HG03196 (cell line): ENCODE measurements at regions not wholly inside any gene's neighbourhood (a gene's known extent, or its start where the extent isn't known, plus 50 kb on each side); places are given as distances from the start of the nearest gene placed in this dataset.
"Not testable (repeated sequence)": the region's sequence is repeated elsewhere in the genome, so short reads cannot be mapped to it uniquely, and the experiment has no call there.

Source experiments
- ATAC-seq: cut with Tn5 transposase; IDR thresholded peaks from one replicate; pipeline ENCODE4 v1.9.1; 2021; ENCODE audit not compliant: unreplicated experiment

DNA sequence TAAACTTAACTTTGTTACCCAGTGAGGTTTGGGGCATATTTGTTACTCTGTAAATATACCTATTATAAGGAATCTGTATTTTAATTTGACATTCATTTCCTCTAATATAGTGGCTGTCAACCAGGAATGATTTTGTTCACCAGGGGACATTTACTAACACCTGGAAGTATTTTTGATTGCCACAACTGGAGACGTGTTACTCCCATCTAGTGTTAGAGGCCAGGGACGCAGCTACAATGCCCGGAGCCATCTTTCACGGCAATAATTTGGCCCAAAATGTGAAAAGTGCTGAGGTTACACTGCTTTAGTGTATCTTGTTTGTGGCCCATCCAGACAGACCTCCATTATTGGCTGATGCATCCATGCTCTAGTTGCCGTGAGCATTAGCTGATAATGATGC, 881.3 kb upstream of the ATXN7L3B start:
- ATAC-seq, result no peak

DNA sequence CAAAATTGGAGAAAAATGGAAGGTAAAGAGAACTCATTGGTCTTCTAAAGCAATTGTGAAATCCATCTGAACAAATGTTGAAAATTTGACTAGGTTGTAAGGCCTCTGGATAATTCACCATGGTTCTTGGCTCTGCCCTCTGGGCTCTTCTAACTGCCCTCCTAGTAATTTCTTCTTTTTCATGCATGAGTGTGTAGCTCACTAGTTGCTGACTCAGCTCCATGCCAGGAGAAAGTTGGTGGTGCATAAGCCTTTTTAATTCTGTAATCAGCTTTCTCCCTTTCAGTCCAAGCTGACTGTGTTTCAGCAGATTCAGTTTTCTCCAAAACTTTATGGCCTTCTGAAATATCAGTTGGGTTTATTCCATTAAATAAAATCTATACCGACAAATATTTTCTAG, 877.8 kb upstream of the ATXN7L3B start:
- ATAC-seq, result no peak

DNA sequence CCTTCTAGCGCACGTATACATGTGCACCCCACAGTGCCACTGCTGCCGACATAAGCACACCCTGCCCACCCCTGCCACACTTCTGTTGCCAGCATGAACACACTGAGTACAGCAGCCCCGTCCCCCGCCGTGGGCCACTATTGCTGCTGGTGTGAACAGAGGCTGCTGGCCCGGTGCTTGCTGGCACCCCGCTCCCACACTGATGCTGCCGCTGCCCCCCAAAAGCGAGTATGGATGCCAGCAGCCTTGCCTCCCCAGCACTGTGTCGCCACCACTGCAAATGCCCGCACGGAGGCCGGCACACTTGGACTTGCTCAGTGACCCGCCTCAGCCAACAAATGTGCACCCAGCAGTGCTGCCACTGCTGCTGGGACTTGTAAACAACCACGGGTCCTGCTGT, 872.4 kb upstream of the ATXN7L3B start:
- no peak for ATAC-seq

DNA sequence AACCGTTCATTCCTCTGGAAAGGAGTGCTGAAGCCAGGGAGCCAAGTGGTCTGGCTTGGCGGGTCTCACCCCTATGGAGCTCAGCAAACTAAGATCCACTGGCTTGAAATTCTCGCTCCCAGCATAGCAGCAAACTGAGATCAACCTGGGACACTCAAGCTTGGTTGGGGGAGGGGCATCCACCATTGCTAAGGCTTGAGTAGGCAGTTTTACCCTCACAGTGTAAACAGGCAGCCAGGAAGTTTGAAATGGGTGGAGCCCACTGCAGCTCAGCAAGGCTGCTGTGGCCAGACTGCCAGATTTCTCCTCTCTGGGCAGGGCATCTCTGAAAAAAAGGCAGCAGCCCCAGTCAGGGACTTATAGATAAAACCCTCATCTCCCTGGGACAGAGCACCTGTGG, 866.1 kb upstream of the ATXN7L3B start:
- ATAC-seq, result not testable (repeated sequence)

DNA sequence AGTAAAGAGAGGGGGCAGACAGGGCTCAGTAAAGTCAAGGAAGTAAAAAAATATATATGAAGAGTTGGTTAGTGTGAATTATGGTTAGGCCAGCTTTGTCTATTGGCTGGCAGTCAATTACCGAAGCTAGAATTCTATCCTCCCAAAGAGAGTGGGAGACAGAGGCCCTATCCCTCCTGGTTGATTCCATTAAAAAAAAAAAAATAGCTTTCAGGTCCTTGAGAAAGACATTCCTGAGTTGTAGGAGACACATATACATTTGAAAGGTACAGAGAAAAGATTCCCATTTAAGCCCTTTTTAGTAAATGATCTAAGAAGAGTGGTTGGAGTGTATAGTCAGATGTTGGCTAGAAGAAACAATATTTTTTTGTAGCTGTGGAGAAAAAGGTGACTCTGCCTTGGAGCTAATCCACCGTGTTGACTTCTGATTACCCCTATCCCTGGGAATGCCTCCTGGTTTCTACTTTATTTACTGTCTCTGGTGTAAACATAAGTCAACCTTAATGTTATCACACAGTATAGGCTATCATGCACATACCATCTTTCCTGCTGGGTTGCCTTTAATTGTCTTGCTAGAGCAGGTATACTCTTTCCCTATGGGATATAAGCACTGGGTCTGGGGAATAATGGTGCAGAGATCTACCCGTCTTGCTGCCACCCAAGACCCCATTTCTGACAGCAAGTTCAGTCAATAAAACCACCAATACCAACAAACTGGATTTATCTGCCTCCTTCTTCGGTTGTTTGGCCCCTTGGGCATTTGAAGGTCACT, 859.9 kb upstream of the ATXN7L3B start:
- ATAC-seq, result no peak

DNA sequence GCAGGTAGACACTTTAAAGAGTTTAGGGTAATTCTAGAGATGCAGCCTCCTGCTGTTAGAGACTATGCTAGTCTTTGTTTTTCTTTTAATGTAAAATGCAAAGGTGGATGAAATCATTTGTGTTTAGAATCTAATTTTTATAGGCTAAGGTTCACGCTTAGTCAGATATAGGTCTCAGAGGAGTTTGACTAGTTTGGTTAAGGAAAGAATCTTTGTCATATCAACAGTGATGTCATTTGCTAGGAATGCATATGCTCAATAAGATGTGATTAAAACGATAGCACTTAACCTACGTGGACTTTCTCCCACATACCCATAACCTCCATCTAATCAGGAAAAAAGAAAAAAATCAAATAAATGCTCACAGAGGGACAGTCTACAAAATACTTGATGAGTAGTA, 859.3 kb upstream of the ATXN7L3B start:
- ATAC-seq, result no peak

DNA sequence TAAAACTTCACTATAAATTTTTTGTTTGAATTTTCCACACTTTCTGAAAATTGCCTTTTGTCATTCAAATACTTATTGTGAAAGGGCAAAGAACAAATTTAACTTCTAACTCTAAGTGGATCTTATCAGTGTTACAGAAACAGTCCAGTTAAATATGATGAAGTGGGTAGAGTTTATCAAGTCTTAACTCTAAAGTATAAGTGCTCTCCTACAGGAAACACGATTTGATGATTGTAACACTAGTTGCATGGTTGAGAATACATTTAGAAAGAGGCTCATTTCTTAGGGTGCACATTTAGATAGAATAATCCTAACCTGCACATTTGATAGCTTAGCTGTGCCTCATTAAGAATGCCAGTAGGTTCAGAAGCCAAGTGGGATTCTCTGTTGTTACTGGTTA, 838.3 kb upstream of the ATXN7L3B start:
- ATAC-seq, result no peak

DNA sequence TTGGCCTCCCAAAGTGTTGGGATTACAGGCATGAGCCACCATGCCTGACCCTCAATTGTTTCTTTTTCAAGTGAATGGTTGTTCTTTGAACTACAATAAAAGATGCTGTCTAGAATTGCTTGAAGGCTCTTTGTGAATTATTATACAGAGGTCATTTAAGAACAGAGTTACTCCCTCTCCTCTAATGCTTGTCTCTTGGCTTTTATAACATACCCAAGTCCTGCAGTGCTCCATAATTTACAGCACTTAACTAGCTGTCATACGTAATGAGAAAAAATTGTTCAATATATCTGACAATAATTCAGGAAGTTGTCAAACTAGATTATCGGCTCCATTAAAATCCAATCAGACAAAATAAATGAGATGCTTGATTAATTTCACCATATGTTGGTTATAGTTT, 823.0 kb upstream of the ATXN7L3B start:
- no peak for ATAC-seq

DNA sequence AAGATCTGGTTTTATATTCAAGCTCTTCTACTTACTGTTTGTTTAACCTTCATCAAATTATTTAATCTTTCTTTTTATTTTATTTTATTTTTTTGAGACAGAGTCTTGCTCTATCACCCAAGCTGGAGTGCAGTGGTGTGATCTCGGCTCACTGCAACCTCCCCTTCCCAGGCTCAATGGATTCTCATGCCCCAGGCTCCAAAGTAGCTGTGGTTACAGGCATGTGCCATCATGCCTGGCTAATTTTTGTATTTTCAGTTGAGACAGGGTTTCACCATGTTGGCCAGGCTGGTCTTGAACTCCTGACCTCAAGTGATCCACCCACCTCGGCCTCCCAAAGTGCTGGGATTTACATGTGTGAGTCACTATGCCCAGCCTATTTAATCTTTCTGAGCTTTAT, 821.5 kb upstream of the ATXN7L3B start:
- ATAC-seq, result not testable (repeated sequence)

DNA sequence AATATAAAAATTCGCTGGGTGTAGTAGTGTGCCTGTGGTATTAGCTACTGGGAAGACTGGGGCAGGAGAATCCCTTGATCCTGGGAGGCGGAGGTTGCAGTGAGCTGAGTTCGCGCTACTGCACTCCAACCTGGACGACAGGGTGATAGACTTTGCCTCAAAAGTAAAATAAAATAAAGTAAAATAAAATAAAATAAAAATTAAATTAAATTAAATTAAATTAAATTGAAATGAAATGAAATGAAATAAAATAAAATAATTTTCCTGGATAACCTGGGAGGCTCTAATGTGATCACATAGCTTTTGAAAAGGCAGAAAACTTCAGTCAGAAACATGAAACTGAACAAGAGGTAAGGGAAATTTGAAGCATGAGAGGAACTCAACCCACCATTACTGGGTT, 818.4 kb upstream of the ATXN7L3B start:
- ATAC-seq, result no peak

DNA sequence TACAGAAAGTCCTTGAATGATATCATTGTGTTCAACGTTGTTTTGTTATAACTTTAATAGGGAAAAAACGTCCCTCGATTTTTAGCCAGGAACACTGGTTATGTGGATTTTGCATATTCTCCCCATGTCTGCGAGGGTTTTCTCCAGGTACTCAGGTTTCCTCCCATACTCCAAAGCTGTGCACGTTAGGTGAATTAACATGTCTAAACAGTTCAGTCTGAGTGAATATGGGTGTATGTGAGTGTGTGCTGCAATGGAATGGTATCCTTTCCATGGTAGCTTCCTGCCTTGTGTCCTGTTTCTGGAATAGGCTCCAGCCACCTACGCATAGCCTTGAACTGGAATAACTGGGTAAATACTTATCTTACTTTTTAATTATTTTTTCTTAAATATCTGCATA, 810.8 kb upstream of the ATXN7L3B start:
- no peak for ATAC-seq

DNA sequence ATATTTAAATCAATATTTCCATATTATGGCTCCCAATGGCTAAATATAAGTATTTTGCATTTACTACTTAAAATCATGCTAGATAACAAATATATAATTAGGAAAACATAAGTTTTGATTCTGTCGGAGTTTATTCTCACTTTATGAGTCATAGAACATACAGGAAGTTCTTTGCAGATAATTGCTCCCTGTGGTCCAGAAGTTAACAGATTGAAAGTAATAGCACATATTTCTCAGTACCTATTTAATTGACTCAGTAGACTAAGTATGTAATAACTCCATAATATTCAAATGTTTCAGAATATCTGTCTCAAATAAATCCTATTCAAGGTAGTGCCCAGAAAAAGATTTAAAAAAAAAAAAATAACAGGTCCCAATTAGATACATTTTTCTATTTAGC, 806.0 kb upstream of the ATXN7L3B start:
- ATAC-seq, result no peak

DNA sequence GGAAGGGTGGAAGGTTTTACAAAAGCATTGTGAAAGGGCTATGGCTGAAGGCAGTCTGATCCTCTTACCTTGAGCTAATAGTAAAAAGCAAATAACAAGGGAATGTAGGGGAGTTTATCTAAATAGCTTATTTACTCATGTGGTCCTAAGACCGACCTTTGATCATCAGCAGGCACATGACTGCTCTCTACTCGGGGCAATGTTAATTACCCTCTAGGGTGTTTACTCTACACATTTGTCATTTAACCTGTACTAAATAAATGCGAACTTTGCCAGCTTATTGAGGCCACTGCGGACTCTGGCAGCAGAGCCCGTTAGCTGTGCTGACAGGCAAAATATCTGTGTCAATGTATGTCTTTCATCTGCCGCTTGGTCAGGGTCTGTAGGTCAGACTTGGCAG, 768.3 kb upstream of the ATXN7L3B start:
- no peak for ATAC-seq

DNA sequence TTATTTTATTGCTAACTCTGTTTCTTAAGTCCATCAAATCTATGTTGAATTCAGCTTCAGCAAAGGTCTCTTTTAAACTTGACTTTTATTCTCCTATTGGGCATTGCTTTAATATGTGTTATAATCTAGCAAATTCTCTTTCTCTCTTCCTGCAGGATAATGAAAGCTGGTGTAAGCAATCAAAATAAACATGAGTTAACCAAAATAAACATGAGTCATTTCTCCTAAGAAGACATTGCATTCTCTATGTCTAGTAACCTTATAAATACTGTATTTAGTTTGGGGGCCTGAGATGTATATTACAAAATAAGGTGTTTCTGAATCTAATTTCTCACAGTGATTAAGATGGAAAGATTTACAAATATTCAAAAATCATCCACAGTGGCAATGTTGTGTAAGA, 739.1 kb upstream of the ATXN7L3B start:
- ATAC-seq, result no peak

DNA sequence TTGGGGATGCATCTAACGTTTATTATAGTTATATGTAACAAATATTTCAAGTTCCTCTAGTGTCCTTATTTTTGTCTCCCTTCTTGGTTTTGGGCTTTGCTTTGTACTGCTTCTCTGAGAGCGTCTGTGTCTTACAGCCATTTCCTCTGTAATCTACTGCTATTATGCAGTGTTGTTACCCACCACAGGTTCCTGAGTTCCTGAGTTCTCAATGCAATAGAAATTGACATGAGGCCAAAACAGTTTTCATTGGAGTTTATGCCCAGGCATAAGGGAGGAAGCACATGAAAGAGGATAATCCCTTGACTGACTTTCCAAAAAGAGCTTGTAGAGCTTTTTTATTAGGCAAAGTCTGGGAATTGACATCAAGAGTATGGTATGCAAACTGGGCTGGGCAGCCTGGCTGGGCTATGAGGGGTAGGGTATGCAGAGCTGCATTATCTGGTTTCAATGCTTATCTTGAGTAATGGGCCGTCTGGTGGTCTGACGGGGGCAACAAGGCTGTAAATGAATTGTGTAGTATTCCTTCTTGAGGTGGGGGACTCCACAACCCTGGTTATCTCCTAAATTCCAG, 722.5 kb upstream of the ATXN7L3B start:
- no peak for ATAC-seq

DNA sequence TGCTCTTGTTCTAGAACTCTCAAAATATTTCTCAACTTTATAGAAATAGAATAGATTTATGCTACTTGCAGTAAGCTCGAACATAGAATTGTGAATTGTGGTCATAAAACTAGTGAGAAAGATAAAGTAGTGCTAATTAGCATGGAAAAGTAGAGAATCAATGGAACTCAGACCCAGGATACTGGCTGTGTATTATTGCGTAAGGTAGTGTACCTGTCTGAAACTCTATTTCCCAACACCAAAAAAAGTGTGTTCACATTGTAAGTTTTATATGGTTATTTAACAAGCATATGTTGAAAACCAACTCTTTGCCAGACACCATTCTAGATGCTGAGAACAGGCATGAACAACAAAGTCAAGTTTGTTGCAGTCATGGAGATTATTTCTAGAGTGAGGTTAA, 720.5 kb upstream of the ATXN7L3B start:
- no peak for ATAC-seq

DNA sequence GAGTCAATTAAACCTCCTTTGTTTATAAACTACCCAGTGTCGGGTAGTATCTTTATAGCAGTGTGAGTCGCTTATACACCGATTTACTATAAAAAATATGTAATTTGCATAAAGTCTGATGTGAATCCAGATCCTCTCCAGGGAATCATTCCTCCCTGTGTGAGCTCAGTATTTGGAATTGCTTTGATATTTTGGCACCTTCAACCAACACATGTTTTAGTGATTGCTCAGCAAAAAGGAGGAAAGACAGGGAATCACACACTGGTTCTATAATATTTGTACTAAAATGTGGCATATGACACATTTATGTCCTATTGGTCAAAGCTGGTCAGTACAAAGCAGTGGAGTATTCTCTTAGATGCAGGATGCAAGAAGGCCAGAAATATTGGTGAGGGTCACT, 703.9 kb upstream of the ATXN7L3B start:
- no peak for ATAC-seq

DNA sequence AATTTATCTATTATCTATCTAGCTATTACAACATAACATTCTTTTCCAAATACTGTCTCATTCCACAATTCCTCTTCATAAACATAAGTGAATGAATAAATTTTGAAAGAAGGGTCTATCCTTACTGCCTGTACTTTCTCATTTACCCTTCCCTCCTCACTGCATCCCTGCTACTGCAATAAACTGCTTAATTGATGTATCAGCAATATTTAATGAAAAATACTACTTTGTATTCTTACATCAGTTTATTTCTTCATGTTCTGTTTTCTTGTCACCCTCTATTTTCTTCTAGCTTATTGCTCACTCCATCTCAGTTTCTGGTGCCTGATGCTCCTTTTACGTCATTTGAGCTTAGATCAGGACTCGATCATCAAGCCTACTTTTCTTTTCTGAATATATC, 695.7 kb upstream of the ATXN7L3B start:
- ATAC-seq, result no peak

DNA sequence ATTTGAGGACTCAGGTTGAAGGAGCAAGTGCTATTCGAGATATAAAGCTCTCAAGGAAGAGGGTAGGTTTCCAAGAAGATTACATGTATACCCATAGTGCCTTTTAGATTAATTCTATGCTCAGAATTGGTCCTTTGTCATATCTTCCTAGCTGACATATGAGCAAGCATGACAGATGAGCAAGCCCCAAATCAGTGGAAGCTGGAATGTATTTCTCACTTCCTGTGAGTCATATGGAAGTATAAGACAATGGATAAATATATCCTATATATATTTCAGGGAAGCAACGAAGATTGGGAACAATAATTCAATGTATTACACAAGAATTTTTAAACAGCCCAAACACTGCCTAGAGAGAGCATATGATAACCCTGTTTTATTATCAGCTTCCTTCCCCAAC, 674.1 kb upstream of the ATXN7L3B start:
- no peak for ATAC-seq

DNA sequence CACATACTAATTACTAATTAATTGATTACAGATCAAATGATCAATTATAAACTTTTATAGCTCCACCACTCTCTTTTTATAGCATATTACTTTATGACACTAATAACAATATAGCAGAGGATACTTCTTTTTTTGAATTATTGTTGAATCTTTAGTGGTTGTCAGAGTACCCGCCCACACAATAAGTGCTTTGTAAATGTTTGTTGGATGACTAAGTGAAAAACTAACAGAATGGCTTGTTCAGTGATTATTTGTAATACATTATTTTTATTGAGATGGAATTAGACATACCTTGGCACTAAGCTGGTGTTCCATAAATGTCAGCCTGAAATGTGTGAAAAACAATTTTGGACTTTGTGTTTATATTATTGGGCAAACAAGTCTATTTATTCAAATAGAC, 670.5 kb upstream of the ATXN7L3B start:
- ATAC-seq, result no peak

DNA sequence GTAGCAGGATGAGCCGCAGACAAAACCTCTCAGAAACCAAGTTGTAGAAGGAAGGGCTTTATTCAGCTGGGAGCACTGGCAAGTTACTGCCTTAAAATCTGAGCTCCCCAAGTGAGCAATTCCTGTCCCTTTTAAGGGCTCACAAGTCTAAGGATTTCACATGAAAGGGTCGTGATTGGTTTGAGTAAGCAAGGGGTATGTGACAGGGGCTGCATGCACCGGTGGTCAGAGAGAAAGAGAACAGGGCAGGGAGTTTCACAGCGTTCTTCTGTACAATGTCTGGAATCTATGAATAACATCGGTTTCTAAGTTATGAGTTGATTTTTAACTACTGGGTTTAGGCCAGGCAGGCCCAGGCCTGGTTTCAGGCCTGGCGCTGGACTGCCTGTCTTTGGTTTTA, 660.3 kb upstream of the ATXN7L3B start:
- not testable (repeated sequence) for ATAC-seq

DNA sequence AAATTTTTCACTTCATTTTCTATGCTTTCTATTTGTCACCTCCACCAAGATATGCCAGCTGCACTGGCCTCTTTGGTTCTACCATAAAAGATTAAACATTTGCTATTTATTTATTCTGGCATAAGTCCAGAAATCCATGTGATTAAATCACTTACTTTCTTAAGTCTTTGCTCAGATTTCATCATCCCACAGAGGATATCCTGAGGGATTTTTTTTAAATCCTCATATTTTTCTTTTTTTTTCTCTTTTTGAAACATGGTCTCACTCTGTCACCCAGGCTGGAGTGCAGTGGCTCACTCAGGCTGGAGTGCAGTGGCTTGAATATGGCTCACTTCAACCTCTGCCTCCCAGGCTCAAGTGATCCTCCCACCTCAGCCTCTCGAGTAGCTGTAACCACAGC, 645.4 kb upstream of the ATXN7L3B start:
- no peak for ATAC-seq

DNA sequence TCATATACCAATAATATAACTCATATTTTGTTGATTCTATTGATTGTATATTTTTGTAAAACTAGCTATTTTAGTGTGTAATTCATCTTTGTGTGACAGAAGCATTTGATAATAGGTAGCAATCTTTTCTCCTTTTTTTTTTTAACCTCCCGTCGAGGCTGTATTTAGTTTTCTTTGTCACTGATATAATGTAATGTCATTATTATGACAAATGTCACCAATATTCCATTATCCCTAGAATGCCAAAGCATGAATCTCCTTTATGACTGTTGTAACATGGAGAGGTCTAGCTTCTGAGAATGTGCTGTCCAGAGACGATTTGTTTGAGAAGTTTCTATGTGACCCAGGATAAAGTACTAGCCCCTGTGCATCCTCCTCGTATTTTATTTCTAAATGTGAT, 639.0 kb upstream of the ATXN7L3B start:
- ATAC-seq, result no peak
